ENCODE measurements at regions not wholly inside any gene's neighbourhood (a gene's known extent, or its start where the extent isn't known, plus 50 kb on each side); places are given as distances from the start of the nearest gene placed in this dataset.

DNA sequence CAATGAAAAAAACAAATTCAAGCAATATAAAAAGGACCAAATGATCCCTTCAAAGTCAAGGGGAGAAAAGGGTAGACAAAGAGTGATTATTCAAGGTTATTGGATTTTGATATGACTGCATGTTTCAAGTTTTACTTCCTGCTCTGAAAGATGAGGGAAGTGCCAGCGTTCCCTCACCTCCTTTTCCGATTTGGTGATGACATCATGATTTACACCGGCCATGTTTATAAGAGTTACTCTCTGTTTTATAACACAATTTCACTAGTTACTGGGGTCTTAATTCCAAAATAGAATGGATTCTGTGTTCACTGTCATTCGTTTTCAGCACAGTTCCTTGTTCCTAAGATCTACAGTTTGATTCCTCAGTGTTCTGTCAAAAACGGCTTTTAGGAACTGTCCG is 60.5 kb upstream of the CPXM2 start:
- no peak for DNase-seq

DNA sequence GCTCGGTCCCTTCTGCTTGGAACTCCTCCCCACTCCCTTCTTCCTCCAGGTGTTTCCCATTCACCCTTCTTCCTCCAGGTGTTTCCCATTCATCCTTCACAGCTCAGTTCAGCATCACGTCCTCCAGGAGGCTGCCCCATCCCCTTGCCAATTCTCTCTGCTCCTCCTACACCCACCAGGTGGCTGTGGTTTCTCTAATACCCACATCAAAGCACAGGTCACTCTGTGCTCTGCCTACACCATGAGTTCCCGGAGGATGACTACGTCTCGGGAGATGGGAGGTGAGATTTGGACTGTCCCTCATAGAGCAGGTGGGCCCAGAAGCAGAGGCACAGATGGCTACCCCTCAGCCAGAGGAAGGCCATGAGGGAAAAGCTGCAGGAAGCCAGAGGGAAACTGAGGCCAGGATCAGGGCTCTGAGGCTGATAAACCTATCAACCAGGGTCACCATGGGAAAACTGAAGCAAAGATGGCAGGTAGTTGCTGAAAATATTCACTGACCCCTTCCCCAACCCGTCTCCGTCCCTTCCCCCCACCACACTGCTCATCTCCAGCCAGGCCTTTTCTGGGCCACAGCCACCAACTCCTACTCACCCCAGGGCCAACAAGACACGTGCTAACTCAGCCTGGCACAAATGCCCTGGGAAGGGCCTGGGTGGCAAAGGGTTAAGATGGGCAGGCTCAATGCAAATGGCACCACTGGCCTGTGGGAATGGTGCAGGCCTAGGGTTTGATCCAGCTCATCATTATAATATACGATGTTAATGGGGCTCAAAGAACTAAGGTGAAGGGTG is 56.6 kb upstream of the CPXM2 start:
- DNase-seq: no peak

GRCh38 chr10:123945325-123945920 is 53.8 kb upstream of the CPXM2 start:
- DNase-seq: peak; percentile 6

- DNase-seq: no peak
Observed at GRCh38 chr10:123944661-123945060, 53.1 kb upstream of the CPXM2 start.

DNA sequence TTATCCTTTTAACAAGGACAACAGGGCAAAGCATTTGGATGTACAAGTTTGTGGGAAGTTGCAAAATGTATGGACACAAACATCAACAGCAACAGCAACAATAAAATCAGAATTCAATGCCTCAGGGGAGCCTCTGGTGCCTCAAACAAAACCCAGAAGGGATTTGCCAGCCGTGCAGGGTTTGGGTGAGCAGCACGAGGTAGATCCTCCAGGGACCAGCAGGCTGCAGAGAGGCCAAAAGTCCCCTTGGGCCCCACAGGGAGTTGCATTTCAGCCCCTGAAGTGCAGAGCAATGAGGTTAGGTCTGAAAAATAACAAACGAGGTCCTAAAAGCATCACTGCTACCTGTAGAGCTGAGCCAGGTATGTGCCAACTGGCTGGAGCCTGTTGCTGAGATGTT is 51.7 kb upstream of the CPXM2 start:
- DNase-seq: no peak

DNA sequence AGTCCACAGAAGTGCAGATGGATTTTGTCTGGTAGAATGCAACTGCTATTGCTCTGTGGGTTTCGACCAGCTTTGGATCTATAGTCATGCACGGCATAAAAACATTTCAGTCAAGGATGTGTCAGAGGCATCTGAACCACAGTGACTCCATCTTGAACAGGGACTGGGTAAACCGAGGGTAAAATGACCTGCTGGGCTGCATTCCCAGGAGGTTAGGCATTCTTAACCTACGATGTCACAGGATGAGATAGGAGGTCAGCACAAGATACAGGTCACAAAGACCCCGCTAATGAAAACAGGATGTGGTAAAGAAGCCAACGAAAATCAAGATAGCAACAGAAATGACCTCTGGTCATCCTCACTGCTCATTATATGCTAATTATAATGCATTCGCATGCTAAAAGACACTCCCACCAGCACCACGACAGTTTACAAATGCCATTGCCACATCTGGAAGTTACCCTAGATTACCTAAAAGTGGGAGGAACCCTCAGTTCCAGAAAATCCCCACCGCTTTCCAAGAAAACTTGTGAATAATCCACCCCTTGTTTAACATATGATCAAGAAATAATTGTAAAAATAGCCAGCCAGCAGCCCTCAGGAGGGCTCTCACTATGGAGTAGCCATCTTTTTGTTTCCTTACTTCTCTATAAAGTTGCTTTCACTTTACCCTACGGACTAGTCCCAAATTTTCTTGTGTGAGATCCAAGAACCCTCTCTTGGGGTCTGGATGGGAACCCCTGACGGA is 50.7 kb upstream of the CPXM2 start:
- DNase-seq: no peak

Measured in activated CD4-positive, alpha-beta T cell treated with anti-CD3 and anti-CD28 coated beads, Interleukin-2, amount 50 U/mL, for 16 hours (primary cell).